Osteoblast (primary cell): ENCODE measurements at regions not wholly inside any gene's neighbourhood (a gene's known extent, or its start where the extent isn't known, plus 50 kb on each side); places are given as distances from the start of the nearest gene placed in this dataset.

Experiments used
- DNase-seq: peaks from one replicate; pipeline ENCODE4 v3.0.0; 2011; ENCODE audit warnings: low spot score, mixed read lengths; ENCODE audit not compliant: insufficient read length; ENCODE audit errors: missing footprints
- H2AFZ ChIP-seq: 2 replicates; pipeline ENCODE4 v1.6.0; 2011; ENCODE audit warnings: mild to moderate bottlenecking, low read length
- H3K27ac ChIP-seq: 2 replicates; pipeline ENCODE4 v1.5.1; 2011; ENCODE audit warnings: mild to moderate bottlenecking, low read depth, low read length, moderate library complexity
- H3K27me3 ChIP-seq: 2 replicates; pipeline ENCODE4 v1.6.0; 2012; ENCODE audit warnings: mild to moderate bottlenecking, control low read depth, inconsistent platforms, low read length, moderate library complexity; ENCODE audit not compliant: insufficient read depth
- H3K36me3 ChIP-seq: 2 replicates; pipeline ENCODE4 v1.5.1; 2011; ENCODE audit warnings: mild to moderate bottlenecking, low read length, control low read depth, moderate library complexity; ENCODE audit not compliant: insufficient read depth
- H3K4me1 ChIP-seq: 2 replicates; pipeline ENCODE4 v1.5.1; 2011; ENCODE audit warnings: mild to moderate bottlenecking, low read length, control low read depth, moderate library complexity; ENCODE audit not compliant: insufficient read depth
- H3K4me2 ChIP-seq: 2 replicates; pipeline ENCODE4 v1.6.0; 2011; ENCODE audit warnings: mild to moderate bottlenecking, low read length; ENCODE audit not compliant: insufficient read depth
- H3K4me3 ChIP-seq: fragments of 200-600 bp; sonication (generic); 3 replicates; pipeline ENCODE4 v1.5.1; 2012; ENCODE audit warnings: mild to moderate bottlenecking, low read length, inconsistent platforms; ENCODE audit not compliant: insufficient read depth
- H3K79me2 ChIP-seq: 2 replicates; pipeline ENCODE4 v1.6.0; 2012; ENCODE audit warnings: mild to moderate bottlenecking, low read length, control low read depth, inconsistent platforms; ENCODE audit not compliant: insufficient read depth
- H3K9me3 ChIP-seq: 2 replicates; pipeline ENCODE4 v1.5.1; 2011; ENCODE audit warnings: low read depth, low read length, control low read depth
- H4K20me1 ChIP-seq: 2 replicates; pipeline ENCODE4 v1.6.0; 2012; ENCODE audit warnings: mild to moderate bottlenecking, low read length, control low read depth; ENCODE audit not compliant: insufficient read depth
- TF ChIP-seq, protein P1 (sequence below): IDR thresholded peaks from 2 replicates; pipeline ENCODE4 v1.5.1; 2011; ENCODE audit warnings: mild to moderate bottlenecking, low read depth, low read length, moderate library complexity; ENCODE audit errors: extremely low read depth

- TF ChIP-seq, protein P1, sequence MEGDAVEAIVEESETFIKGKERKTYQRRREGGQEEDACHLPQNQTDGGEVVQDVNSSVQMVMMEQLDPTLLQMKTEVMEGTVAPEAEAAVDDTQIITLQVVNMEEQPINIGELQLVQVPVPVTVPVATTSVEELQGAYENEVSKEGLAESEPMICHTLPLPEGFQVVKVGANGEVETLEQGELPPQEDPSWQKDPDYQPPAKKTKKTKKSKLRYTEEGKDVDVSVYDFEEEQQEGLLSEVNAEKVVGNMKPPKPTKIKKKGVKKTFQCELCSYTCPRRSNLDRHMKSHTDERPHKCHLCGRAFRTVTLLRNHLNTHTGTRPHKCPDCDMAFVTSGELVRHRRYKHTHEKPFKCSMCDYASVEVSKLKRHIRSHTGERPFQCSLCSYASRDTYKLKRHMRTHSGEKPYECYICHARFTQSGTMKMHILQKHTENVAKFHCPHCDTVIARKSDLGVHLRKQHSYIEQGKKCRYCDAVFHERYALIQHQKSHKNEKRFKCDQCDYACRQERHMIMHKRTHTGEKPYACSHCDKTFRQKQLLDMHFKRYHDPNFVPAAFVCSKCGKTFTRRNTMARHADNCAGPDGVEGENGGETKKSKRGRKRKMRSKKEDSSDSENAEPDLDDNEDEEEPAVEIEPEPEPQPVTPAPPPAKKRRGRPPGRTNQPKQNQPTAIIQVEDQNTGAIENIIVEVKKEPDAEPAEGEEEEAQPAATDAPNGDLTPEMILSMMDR: no peak
- H4K20me1 ChIP-seq: no peaks in the 10 kb centered on the region
- H3K4me3 ChIP-seq: no peak overlapping the region
- no peak overlapping the region for H3K4me2 ChIP-seq
- no peak overlapping the region for H2AFZ ChIP-seq
- H3K27me3 ChIP-seq: no peaks in the 10 kb centered on the region
- no peaks in the 10 kb centered on the region for H3K79me2 ChIP-seq
- no peaks in the 10 kb centered on the region for H3K9me3 ChIP-seq
- H3K36me3 ChIP-seq: no peaks in the 10 kb centered on the region
- no peak for DNase-seq
- H3K4me1 ChIP-seq: no peaks in the 10 kb centered on the region
- H3K27ac ChIP-seq: no peak overlapping the region
Observed at GRCh38 chr3:28690176-28690575, 341.6 kb upstream of the AZI2 start.

DNA sequence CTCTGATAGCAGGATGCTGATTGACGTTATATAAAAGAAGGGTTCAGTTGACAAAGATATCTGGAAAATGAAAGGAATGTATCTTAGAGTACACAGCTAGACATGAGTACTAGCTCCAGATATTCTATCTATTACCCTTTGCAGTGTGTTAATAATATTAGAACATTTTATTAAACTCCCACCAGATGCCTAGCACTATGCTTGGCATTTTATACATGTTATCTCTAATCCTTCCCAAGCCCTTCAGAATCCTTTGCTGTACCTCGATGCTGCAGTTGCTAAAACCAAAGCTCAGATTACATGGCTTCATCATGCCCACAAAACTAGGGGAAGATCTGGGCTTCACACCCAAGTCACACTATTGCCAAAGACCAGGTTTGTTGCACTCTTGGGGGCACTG lies 350.1 kb upstream of the AZI2 start:
- H4K20me1 ChIP-seq: no peaks in the 10 kb centered on the region
- TF ChIP-seq, protein P1: no peak
- H3K4me2 ChIP-seq: no peak overlapping the region
- no peak overlapping the region for H3K4me3 ChIP-seq
- DNase-seq: no peak
- H3K36me3 ChIP-seq: no peaks in the 10 kb centered on the region
- H2AFZ ChIP-seq: no peak overlapping the region
- no peaks in the 10 kb centered on the region for H3K9me3 ChIP-seq
- H3K27me3 ChIP-seq: no peaks in the 10 kb centered on the region
- no peaks in the 10 kb centered on the region for H3K4me1 ChIP-seq
- H3K27ac ChIP-seq: no peak overlapping the region
- no peaks in the 10 kb centered on the region for H3K79me2 ChIP-seq

GRCh38 chr3:28699283-28699682 lies 350.7 kb upstream of the AZI2 start:
- TF ChIP-seq, protein P1: no peak
- no peak overlapping the region for H3K4me3 ChIP-seq
- H2AFZ ChIP-seq: no peak overlapping the region
- no peaks in the 10 kb centered on the region for H4K20me1 ChIP-seq
- H3K4me2 ChIP-seq: no peak overlapping the region
- H3K27ac ChIP-seq: no peak overlapping the region
- H3K9me3 ChIP-seq: no peaks in the 10 kb centered on the region
- H3K4me1 ChIP-seq: no peaks in the 10 kb centered on the region
- H3K36me3 ChIP-seq: no peaks in the 10 kb centered on the region
- H3K27me3 ChIP-seq: no peaks in the 10 kb centered on the region
- no peaks in the 10 kb centered on the region for H3K79me2 ChIP-seq
- no peak for DNase-seq

GRCh38 chr3:28700728-28701127 lies 352.1 kb upstream of the AZI2 start:
- Histone ChIP-seq H3K4me2 (no peak overlapping the region), H3K36me3 (no peaks in the 10 kb centered on the region), H3K27me3 (no peaks in the 10 kb centered on the region), H2AFZ (no peak overlapping the region), H3K27ac (no peak overlapping the region), H3K4me1 (no peaks in the 10 kb centered on the region), H3K79me2 (no peaks in the 10 kb centered on the region), H3K9me3 (no peaks in the 10 kb centered on the region), H3K4me3 (no peak overlapping the region), H4K20me1 (no peaks in the 10 kb centered on the region)
- DNase-seq: no peak
- TF ChIP-seq, protein P1: no peak
